ENCODE measurements at regions not wholly inside any gene's neighbourhood (a gene's known extent, or its start where the extent isn't known, plus 50 kb on each side); places are given as distances from the start of the nearest gene placed in this dataset.

DNA sequence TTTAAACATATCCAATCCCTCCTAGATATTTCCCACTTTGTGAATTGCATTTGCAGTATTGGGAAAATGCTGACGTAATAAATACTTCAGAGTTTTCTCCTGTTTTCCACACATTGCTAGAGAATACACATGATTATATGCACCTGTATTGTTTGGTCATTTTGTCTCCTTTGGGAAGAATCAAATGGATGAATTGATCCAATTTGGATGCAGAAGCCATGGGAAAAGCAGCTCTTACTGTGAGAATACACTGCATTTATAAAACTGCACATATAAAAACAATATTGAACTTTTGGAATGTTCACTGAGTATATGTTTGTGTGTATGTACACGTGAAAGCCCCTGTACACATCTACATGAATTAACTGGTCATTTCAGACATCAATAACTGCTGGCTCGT, 306.6 kb upstream of the LYPLAL1 start:
- DNase-seq (ENCODE audit: low spot score) (no peak), FAIRE-seq (no peak)

DNA sequence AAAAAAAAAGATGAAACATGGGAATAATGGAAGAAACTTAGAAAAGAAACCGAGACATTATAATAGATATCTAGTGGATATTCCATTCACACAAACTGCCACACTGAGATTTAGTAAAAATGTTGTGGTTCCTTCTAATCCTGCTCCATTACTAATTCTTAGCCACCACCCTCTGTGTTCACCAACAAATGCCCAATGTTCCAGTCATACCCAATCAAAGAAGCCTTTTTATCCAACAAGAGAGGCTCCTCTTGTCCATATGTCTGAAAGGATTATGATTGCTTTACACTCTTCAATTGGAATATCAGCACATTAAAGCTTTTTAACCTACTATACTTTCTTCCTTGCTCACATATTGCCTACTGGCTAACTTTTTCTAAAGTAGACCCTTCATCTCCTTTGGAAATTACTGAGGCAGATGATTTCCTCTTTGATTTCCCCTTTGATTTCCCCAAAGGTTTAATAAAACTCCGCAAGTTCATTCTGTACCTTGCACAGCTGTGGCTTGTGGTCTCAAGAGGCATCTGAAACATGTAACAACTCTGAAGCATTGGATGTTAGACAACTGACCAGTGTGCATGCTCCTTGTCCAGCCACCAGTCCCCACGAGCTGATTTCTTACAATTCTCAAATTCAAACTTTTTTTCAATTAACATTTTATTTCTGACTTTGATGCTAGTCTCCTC, 305.6 kb upstream of the LYPLAL1 start:
- FAIRE-seq (no peak), DNase-seq (ENCODE audit: low spot score) (no peak)

DNA sequence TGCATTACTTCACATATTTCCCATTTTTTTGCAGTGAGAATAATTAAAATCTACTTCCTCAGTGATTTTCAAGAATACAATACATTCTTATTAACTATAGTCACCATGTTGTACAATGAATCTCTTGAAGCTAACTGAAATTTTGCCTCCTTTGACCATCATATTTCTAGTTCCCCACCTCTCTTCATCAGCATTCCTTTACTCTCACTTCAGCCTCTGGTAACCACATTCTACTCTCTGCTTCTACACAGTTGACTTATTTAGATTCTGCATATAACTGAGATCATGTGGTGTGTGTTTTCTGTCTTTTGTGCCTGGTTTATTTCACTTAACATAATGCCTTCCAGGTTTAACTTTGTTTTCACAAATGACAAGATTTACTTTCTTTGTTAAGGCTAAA, 304.4 kb upstream of the LYPLAL1 start:
- no peak for DNase-seq (ENCODE audit: low spot score)
- no peak for FAIRE-seq

DNA sequence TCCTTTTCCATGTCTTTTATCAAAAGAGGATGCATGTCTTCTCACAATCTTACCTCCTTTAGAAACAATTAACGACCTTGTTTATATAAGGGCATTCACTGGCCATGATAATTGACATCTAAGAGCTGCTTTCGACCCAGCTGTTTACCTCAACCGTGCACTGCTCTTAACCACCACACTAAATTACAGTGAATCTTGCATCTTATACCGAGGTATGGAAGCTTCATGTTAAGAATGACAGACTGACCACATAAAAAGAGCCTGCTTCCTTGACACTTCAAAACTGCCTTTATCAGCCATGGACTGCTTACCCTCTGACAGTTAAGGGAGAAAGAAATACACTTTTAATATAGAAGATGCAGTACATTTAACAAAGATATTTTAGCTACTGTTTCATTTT, 301.7 kb upstream of the LYPLAL1 start:
- DNase-seq (ENCODE audit: low spot score) (no peak), FAIRE-seq (no peak)

DNA sequence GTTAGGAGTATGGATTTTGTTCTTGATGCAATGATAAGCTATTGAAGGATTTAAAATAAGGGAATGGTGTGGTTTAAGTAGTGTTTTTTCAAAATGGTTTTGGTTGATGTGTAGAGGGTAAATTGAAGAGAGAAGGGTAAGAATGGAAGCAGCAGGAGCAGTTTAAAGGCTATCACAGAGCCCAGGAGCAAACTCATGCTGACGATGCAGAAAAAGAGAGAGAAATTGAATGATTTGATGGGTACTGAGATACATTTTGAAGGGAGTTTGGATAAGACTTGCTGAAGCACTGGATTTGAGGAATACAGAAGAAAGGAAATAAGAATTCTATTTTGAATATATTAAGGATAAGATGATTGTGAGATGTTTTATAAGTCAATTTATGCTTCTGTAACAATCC, 300.8 kb upstream of the LYPLAL1 start:
- DNase-seq (ENCODE audit: low spot score) (no peak), FAIRE-seq (no peak)

DNA sequence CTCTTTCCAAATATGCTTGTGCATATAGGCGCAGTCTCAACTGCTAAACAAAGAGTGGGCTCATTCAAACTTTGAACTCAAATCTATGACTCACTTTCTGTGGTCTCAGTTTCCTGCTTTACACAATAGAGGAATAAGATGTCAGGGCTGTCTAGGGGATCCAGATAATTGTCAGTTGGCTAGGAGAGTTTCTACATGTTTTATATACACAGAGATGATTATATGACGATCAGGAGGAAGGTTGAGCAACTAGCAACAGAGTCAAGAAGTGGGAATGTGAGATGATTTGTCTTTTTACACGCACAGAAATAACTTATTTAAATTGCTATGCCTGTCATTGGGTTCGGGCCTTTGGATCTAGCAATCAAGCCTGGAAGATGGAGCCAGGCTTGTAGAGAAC, 299.4 kb upstream of the LYPLAL1 start:
- FAIRE-seq = no peak
- peak; percentile 38 for DNase-seq (ENCODE audit: low spot score)

DNA sequence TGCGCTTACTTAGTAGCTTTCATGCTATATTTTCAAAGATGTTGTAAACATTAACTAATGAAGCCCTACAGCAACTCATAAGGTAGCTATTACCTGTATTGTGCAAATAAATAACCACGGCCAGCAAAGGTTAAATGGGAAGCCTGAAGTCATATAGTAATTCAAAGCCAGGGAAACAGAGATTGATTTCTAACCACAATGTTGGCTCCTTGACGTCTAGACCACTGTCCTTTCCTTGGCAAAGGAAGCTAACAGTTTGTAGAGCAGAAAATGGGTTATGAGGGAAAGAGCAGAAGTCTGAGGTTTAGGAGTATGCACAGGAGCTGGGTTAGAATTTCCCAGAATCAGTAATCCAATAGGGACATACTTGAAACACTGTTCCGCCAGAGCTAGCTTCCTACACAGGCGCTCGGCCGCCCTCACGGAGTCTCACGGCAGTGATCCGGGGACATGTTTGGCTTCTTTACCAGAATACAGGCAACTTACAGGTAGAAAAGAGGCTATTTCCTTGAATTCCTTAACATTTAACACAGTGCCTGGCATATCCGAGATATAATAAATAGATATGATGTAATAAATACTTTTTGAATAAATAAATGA, 298.8 kb upstream of the LYPLAL1 start:
- FAIRE-seq = no peak
- DNase-seq (ENCODE audit: low spot score) = no peak

DNA sequence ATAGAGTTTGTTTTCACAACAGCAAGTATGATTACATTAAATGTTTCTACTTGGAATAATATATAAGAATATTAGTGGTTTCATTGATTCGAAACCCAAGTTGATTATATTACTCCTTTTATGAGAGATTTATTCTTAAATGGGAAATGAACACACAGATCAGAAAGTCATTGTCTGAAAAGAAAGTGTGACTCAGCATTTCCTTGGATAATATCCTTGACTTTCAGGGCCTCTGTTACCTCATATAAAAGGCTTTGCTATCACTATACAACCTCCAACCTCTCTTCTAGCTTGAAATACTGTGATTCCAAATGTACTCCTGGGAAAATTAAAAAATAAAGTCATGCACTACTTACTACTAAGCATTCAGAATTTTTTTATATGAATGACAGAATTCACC, 295.3 kb upstream of the LYPLAL1 start:
- FAIRE-seq (no peak), DNase-seq (ENCODE audit: low spot score) (no peak)

DNA sequence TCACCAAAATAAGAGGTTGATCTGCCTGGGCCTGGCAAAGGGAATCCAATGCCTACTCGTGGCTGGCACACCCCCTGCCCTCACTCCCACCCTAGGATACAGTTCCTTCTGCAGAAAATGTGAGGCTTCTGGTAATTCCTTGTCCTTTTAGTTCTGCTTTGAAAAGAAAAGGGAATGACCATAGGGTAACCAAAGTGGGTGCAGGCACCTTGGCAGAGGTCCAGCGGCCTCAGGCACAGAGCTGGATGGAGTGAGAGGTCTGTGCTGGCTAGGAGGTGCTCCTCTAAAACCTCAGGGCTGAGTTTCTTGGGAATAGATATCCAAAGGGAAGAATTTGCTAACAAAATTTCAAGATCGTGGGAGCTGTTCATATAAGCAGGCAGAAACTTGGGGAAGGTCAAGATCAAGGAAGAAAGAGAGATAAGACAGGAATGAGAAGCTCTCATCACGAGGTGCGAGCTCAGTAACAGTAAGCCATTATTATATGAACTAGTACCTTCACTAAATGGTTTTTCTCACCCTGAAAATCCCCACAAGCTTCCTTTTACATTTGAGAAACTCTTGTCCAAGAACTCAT, 293.1 kb upstream of the LYPLAL1 start:
- FAIRE-seq = no peak
- DNase-seq (ENCODE audit: low spot score) = no peak

DNA sequence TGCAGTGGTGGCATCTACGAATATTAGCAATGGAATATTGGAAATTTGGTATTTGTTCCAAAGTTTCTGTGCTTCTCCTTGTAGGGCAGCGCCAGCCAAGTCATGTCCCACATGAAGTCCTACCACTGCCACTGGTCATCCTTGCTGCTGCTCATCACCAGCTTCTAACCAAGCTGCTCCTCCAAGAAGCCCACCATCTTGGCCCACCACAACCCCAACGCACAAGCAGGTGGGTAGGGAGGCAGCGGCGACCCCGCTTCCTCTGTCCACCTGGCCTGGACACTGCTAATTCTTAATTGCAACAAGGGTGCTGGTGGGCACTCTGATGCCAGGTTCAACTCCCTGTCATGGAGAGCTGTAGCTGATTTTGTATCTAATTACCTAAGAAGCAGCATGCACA, 291.2 kb upstream of the LYPLAL1 start:
- no peak for FAIRE-seq
- no peak for DNase-seq (ENCODE audit: low spot score)

DNA sequence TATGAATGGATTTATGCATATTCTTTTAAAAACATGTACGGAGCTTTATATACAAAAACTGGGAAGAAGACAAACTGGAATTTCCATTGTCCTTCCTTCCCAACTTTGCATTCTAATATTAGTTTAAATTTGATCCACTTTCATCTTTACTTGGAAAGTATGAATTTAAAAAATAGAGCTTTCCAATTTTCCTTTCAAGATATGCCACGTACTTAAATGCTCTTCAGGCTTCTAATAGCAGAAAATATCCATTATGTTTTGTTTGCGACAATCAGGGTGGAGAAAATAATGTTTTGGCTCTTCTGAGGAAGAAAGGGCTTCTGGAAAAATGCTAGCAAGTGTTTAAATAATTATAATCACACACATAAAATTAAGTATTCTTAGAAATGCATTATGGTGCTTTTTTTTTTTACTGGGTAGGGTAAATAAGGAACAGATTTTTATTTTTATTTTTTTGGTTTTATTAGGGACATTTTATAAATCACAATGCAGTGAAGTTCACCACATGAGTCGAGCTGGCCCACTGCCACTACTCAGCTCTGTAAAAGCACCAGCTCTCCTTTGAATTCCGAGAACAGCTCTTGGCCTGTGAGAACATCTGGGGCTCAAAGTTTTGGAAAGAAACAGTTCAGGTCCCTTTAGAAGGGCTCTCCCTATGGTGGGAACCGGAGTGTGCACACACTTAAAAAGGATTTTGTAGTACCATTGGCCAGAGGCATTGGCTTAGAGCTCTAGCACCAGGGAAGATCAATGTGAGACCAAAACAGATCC, 287.4 kb upstream of the LYPLAL1 start:
- FAIRE-seq = no peak
- DNase-seq (ENCODE audit: low spot score) = peak; percentile 33

DNA sequence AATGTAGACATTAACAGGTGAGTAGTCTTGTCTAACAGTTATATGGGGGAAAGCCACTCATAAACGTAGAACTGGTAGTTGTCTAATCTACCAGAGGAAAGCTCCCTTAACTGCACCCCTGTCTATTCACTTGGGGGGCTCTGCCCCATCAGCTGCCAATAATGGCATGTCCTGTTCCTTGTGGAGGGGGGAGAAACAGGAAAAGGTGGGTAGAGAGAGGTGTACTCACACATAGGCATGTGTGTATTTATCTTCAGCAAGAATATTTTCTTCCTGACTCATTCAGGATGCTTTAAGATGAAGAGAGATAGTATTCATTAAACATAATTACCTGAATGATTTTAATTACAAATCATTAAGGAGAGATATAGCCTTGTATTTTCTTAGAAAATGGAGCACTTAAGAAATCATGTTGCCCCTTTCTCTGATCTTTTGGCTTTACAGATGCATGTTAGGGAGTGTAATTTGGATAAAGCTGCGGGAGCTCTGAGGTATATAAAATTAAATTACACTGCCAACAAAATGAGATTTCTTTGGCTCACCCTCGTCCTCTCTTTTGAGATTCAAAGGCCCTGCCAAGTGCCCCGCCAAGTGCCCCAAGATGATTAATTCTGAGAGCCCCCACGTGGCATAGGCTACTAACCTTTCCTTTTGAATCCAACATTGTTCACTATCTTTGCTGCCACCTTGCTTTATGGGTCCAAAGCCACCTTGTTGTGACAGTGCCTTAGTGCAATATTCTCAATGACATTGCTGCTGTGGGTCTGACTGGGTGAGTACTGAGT, 286.3 kb upstream of the LYPLAL1 start:
- FAIRE-seq (peak; percentile 23), DNase-seq (ENCODE audit: low spot score) (no peak)

DNA sequence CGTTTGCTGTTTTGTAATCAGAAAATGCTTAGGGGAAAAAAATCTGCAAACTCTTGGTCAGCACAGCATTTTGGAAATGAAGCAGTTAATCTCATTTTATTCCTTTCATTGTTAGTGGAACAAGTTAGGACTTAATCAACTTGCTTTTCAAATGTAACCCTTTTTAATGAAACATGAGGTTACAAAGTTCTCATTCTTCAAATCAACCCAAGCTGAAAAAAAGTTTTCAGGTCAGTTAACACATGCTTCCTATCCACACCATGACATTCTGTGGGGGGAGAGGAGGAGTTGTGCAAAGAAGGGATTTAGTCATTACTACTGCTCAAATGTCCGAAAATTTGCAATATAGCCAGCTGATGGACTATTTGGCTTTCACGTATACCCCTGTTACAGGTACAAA, 283.2 kb upstream of the LYPLAL1 start:
- FAIRE-seq (no peak), DNase-seq (ENCODE audit: low spot score) (no peak)

DNA sequence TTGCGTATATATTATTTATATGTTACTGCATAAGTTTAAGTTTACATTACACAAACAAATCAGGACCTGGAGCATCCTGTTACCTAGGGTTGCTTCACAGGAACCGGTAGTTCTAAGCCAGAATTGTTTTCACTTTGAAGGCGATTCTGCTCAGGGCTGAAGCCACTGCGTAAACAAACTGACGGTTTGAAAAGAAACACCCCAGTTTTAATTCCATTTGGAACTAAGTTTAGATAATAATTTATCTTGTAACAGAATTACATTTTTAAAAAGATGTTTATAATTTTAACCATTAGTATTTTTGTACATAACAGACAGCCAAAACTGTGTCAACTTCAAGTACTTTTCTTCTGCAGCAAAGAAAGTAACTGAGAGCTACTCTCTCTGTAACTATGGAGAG, 282.1 kb upstream of the LYPLAL1 start:
- no peak for DNase-seq (ENCODE audit: low spot score)
- no peak for FAIRE-seq

DNA sequence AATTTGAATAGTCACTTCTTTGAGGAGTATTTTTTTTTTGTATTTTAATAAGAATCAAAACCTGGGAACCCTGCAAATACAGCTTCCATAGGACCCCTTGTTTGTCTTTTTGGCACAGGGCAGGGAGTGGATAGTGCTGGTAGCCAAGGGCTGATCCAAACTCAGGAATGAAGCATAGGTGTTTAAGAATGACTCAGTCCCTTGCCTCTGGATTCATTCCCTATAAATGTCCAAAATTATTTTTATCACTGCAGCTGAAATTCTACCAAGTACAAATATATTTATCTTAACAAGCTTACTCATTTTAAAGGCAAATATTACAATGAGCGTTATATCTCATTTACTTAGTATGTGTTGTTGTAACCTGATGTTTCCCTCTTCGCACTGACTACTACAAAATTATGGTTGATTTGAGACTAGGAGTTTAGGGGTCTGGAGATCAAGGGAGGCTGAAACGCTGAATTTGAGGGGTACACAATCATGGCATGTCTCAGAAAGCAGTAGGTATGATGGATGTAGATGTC, 278.6 kb upstream of the LYPLAL1 start:
- FAIRE-seq = no peak
- DNase-seq (ENCODE audit: low spot score) = no peak

DNA sequence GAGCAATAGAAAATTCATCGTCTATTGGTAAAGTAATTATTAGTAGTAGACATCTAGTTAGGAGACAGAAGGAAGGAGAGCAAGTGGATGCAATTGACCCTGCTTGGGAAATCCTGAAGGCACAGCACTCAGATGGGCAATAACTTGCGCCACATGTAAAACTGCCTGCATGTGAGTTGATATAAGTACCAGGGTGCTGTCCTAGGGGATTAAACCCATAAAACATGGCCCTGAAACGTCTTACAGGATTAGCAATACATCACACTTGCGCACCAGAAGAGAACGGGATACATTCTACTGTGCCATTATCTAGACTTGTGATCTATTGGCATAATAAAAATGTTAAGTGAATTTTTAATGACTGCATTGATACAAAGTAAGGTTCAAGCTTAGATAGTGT, 277.5 kb upstream of the LYPLAL1 start:
- no peak for FAIRE-seq

DNA sequence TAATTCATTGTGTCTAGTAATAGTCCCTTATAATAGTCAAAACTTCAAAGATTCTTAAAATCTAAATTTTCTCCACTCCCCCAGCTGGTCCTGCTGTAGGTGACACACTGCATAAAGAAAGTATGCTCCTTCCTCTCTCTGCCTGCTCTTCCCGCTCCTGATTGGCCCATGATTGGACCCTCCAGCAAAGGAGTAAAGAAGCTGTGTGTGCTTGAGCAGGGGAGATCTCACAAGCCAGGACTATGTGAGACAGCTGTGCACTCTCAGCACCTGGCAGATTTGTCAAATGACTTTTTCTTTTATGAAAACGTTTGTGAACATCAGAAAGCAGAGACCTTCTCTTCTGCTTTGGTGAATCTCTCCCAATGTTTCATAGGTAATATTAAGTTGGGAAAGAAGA, 274.8 kb upstream of the LYPLAL1 start:
- no peak for FAIRE-seq
- DNase-seq (ENCODE audit: low spot score) = no peak

More for the DNA sequence above, 277.5 kb upstream of the LYPLAL1 start:
- DNase-seq (ENCODE audit: low spot score) = no peak

DNA sequence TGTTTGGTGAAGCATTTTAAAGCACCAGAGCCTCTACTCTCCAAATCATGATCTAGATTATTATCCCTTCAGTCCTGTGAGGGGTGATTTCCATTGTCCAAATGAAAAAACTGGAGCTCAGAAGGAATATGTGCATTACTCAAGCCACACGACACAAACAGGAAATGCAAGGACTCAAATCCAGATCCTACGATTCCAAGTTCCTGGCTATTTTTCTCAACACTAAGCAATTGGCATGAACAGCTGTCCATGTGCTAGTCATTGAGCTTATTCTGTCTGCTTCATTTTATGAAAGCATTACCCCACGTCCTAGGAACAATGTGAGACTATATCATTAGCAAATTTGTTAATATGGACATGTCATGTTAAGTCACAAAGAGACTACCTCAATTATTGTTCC, 273.1 kb upstream of the LYPLAL1 start:
- FAIRE-seq = no peak
- DNase-seq (ENCODE audit: low spot score) = no peak

DNA sequence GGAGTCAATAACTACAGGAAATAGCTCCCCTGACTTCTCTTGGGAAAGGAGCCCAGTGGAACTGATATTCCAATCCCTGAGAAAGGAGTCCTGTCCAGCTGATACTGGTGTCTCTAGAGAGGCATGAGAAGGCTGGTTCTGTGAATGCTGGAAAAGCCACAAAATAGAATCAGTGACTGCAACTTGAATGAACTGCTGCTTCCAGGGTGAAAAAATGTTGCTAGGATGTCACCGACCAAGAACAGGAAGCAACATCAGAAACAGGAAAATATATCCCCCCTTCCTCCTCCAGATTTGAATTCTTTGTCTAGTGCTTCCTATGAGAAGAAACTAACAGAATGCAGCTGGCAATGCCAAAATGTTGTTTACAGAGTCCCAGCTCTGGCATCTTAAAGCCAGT, 269.3 kb upstream of the LYPLAL1 start:
- no peak for DNase-seq (ENCODE audit: low spot score)
- no peak for FAIRE-seq

DNA sequence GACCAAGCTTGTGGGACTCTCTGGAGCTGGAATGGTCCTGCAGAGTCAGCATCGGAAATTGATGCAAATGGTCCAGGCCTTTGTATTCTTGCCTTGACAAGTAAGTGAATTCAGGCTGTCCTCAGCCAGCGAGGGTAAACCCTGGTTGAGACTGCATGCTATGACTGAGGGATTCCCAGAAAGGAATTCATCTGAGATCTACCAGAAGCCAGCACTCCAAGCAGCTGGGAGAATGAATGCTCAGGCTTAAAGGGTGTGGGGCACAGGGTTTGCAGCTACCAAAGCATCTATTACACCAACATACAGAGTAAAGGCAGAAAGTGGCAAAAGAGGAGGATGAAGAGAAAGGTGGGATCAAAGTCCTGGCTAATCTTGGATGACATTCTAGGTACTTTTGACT, 257.0 kb upstream of the LYPLAL1 start:
- DNase-seq (ENCODE audit: low spot score) (no peak), FAIRE-seq (no peak)

DNA sequence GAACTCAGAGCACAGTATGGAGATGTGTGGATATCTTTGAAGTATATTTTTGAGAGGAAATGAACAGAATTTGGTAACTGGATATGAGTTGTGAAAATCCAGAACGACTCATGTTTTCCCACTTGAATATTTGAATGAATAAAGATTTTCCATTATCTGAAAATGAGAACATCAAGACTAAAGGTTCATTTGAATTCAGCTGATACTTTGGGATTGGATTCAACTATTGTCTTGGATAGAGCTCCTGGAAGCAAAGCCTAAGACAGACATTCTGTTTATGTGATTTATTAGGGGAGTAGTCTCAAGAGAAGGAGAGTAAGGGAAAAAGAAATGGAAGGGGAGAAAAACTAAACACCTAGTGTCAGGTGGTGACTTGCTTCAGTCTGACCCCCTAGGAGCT, 256.0 kb upstream of the LYPLAL1 start:
- DNase-seq (ENCODE audit: low spot score) = no peak

More for the DNA sequence above, 256.0 kb upstream of the LYPLAL1 start:
- FAIRE-seq = no peak

Data from urothelium cell line (cell line).